ENCODE measurements at regions not wholly inside any gene's neighbourhood (a gene's known extent, or its start where the extent isn't known, plus 50 kb on each side); places are given as distances from the start of the nearest gene placed in this dataset.

DNA sequence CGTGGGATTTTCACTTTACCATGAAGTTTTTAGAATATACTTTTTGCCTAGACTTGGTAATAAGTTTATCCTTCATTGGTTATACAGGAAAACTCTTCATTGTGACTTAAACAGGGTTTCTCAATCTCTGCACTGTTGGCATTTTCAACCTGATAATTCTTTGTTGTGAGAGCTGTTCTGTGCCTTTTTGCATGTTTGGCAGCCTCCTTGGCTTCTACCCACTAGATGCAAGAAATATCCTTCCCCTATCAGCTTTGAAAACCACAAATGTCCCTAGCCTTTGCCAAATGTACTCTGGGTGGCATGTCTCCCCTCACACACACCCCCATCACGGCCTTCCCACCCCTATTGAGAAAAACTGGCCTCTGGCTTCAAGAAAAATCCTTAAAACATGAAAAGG, 180.9 kb downstream of the ESM1 start:
- TF ChIP-seq, protein P1, sequence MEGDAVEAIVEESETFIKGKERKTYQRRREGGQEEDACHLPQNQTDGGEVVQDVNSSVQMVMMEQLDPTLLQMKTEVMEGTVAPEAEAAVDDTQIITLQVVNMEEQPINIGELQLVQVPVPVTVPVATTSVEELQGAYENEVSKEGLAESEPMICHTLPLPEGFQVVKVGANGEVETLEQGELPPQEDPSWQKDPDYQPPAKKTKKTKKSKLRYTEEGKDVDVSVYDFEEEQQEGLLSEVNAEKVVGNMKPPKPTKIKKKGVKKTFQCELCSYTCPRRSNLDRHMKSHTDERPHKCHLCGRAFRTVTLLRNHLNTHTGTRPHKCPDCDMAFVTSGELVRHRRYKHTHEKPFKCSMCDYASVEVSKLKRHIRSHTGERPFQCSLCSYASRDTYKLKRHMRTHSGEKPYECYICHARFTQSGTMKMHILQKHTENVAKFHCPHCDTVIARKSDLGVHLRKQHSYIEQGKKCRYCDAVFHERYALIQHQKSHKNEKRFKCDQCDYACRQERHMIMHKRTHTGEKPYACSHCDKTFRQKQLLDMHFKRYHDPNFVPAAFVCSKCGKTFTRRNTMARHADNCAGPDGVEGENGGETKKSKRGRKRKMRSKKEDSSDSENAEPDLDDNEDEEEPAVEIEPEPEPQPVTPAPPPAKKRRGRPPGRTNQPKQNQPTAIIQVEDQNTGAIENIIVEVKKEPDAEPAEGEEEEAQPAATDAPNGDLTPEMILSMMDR (IDR thresholded peaks at IDR 0.05) = no peak
- no peak for TF ChIP-seq EP300 (IDR thresholded peaks at IDR 0.05)

Measured in suprapubic skin (tissue), 3 donors.